ENCODE measurements at regions not wholly inside any gene's neighbourhood (a gene's known extent, or its start where the extent isn't known, plus 50 kb on each side); places are given as distances from the start of the nearest gene placed in this dataset.

DNA sequence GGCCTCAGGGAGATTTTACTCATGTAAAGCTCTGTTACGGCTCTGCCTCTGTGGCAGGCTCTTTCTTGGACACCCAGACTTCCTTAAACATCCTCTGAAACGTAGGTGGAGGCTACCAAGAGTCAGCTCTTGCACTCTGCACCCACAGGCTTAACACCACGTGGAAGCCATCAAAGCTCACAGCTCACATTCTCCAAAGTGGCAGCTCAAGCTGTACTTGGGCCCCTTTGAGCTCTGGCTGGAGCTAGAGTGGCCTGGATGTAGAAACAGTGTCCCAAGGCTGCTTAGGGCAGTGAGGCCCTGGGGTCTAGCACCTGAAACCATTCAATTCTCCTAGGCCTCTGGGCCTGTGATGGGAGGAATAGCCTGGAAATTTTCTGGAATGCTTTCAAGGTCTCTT is 155.3 kb upstream of the CDKN3 start:
- H3K4me2 ChIP-seq (ENCODE audit: low read length): no peak overlapping the region
- no peaks in the 10 kb centered on the region for H4K20me1 ChIP-seq (ENCODE audit: insufficient read depth)
- no peaks in the 10 kb centered on the region for H3K9me3 ChIP-seq (ENCODE audit: low read length)
- no peaks in the 10 kb centered on the region for H3K36me3 ChIP-seq (ENCODE audit: insufficient read depth, low read length)
- H3F3A ChIP-seq (ENCODE audit: insufficient read depth, low read length, poor library complexity, severe bottlenecking): no peaks in the 10 kb centered on the region
- H3K9me2 ChIP-seq (ENCODE audit: insufficient read depth, low read length): no peaks in the 10 kb centered on the region
- no peak overlapping the region for H3K27ac ChIP-seq (ENCODE audit: low read length)
- TF ChIP-seq, protein P1, sequence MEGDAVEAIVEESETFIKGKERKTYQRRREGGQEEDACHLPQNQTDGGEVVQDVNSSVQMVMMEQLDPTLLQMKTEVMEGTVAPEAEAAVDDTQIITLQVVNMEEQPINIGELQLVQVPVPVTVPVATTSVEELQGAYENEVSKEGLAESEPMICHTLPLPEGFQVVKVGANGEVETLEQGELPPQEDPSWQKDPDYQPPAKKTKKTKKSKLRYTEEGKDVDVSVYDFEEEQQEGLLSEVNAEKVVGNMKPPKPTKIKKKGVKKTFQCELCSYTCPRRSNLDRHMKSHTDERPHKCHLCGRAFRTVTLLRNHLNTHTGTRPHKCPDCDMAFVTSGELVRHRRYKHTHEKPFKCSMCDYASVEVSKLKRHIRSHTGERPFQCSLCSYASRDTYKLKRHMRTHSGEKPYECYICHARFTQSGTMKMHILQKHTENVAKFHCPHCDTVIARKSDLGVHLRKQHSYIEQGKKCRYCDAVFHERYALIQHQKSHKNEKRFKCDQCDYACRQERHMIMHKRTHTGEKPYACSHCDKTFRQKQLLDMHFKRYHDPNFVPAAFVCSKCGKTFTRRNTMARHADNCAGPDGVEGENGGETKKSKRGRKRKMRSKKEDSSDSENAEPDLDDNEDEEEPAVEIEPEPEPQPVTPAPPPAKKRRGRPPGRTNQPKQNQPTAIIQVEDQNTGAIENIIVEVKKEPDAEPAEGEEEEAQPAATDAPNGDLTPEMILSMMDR (IDR thresholded peaks at IDR 0.05; ENCODE audit: poor library complexity, severe bottlenecking): no peak
- no peaks in the 10 kb centered on the region for H3K27me3 ChIP-seq (ENCODE audit: insufficient read depth, low read depth, low read length)
- no peak overlapping the region for H2AFZ ChIP-seq (ENCODE audit: low read depth, low read length)
- H3K4me3 ChIP-seq (ENCODE audit: low read length): no peak overlapping the region
- no peaks in the 10 kb centered on the region for H3K79me2 ChIP-seq (replicated peaks; ENCODE audit: insufficient read depth, low read length)
- H3K9ac ChIP-seq (ENCODE audit: low read length): no peak overlapping the region

DNA sequence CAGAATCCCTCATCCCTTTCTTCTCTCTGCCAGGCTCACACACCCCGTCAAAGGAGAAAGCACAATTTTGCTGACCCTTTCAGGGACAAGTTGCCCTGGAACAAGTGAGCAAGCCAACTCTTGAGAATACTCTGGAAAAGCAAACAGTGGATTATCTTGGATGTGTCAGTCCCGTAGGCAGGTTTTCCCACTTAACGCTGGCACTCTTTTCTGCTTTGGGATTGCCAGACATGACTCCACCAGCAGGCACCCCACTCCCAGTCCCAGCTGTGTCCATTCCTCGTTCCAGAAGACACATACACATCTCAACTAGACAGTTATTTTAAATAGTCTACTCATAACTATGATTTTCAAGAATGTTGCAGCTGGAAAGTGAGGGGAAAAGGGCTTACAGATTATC is 145.5 kb upstream of the CDKN3 start:
- Histone ChIP-seq H3K9ac (ENCODE audit: low read length) (no peak overlapping the region), H3K9me3 (ENCODE audit: low read length) (no peaks in the 10 kb centered on the region)

More for the DNA sequence above, 145.5 kb upstream of the CDKN3 start:
- no peaks in the 10 kb centered on the region for H3K36me3 ChIP-seq (ENCODE audit: insufficient read depth, low read length)
- no peaks in the 10 kb centered on the region for H3K9me2 ChIP-seq (ENCODE audit: insufficient read depth, low read length)
- H2AFZ ChIP-seq (ENCODE audit: low read depth, low read length): no peak overlapping the region
- H3K4me2 ChIP-seq (ENCODE audit: low read length): no peak overlapping the region
- H3K4me3 ChIP-seq (ENCODE audit: low read length): no peak overlapping the region
- H3K79me2 ChIP-seq (replicated peaks; ENCODE audit: insufficient read depth, low read length): no peaks in the 10 kb centered on the region
- no peaks in the 10 kb centered on the region for H4K20me1 ChIP-seq (ENCODE audit: insufficient read depth)
- H3K27ac ChIP-seq (ENCODE audit: low read length): no peak overlapping the region
- TF ChIP-seq, protein P1 (IDR thresholded peaks at IDR 0.05; ENCODE audit: poor library complexity, severe bottlenecking): no peak
- no peak for TF ChIP-seq MXI1 (conservative IDR thresholded peaks at IDR 0.05; ENCODE audit: poor library complexity, severe bottlenecking)
- TF ChIP-seq, protein P2, sequence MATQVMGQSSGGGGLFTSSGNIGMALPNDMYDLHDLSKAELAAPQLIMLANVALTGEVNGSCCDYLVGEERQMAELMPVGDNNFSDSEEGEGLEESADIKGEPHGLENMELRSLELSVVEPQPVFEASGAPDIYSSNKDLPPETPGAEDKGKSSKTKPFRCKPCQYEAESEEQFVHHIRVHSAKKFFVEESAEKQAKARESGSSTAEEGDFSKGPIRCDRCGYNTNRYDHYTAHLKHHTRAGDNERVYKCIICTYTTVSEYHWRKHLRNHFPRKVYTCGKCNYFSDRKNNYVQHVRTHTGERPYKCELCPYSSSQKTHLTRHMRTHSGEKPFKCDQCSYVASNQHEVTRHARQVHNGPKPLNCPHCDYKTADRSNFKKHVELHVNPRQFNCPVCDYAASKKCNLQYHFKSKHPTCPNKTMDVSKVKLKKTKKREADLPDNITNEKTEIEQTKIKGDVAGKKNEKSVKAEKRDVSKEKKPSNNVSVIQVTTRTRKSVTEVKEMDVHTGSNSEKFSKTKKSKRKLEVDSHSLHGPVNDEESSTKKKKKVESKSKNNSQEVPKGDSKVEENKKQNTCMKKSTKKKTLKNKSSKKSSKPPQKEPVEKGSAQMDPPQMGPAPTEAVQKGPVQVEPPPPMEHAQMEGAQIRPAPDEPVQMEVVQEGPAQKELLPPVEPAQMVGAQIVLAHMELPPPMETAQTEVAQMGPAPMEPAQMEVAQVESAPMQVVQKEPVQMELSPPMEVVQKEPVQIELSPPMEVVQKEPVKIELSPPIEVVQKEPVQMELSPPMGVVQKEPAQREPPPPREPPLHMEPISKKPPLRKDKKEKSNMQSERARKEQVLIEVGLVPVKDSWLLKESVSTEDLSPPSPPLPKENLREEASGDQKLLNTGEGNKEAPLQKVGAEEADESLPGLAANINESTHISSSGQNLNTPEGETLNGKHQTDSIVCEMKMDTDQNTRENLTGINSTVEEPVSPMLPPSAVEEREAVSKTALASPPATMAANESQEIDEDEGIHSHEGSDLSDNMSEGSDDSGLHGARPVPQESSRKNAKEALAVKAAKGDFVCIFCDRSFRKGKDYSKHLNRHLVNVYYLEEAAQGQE (IDR thresholded peaks at IDR 0.05; ENCODE audit: borderline replicate concordance): no peak
- TF ChIP-seq SMC3 (conservative IDR thresholded peaks at IDR 0.05; ENCODE audit: poor library complexity): no peak
- no peak for TF ChIP-seq EZH2 (IDR thresholded peaks at IDR 0.05; ENCODE audit: borderline replicate concordance, insufficient read depth, low read length, poor library complexity, severe bottlenecking)
- no peak for TF ChIP-seq POLR2AphosphoS5 (IDR thresholded peaks at IDR 0.05)
- TF ChIP-seq RAD21 (conservative IDR thresholded peaks at IDR 0.05): no peak
- peaks cover 4% of the 10 kb centered on the region for H3K27me3 ChIP-seq (ENCODE audit: insufficient read depth, low read depth, low read length)
- H3F3A ChIP-seq (ENCODE audit: insufficient read depth, low read length, poor library complexity, severe bottlenecking): no peaks in the 10 kb centered on the region

Measured in neural cell (in vitro differentiated cells).